HG03045 (cell line): ENCODE measurements at regions not wholly inside any gene's neighbourhood (a gene's known extent, or its start where the extent isn't known, plus 50 kb on each side); places are given as distances from the start of the nearest gene placed in this dataset.

Source experiments
- ATAC-seq: cut with Tn5 transposase; IDR thresholded peaks from one replicate; pipeline ENCODE4 v1.9.1; 2021; ENCODE audit warnings: mild to moderate bottlenecking, moderate library complexity; ENCODE audit not compliant: unreplicated experiment

- no peak for ATAC-seq
Observed at GRCh38 chr16:51556694-51557340, 405.7 kb upstream of the SALL1 start.

GRCh38 chr16:51553910-51554309, 402.8 kb upstream of the SALL1 start:
- ATAC-seq: no peak

GRCh38 chr16:51553314-51553713, 402.2 kb upstream of the SALL1 start:
- no peak for ATAC-seq

- no peak for ATAC-seq
Observed at GRCh38 chr16:51550800-51551347, 399.8 kb upstream of the SALL1 start.

- ATAC-seq: no peak
Observed at GRCh38 chr16:51549836-51550235, 398.8 kb upstream of the SALL1 start.

- ATAC-seq: no peak
Observed at GRCh38 chr16:51545951-51546350, 394.9 kb upstream of the SALL1 start.

GRCh38 chr16:51544851-51545467, 393.9 kb upstream of the SALL1 start:
- no peak for ATAC-seq

- no peak for ATAC-seq
Observed at GRCh38 chr16:51543971-51544370, 392.9 kb upstream of the SALL1 start.

GRCh38 chr16:51542981-51543815, 392.1 kb upstream of the SALL1 start:
- no peak for ATAC-seq

- no peak for ATAC-seq
Observed at GRCh38 chr16:51540259-51540658, 389.2 kb upstream of the SALL1 start.

GRCh38 chr16:51538707-51539498, 387.8 kb upstream of the SALL1 start:
- no peak for ATAC-seq

- ATAC-seq: no peak
Observed at GRCh38 chr16:51535591-51535990, 384.5 kb upstream of the SALL1 start.

GRCh38 chr16:51532551-51532950, 381.5 kb upstream of the SALL1 start:
- no peak for ATAC-seq

- no peak for ATAC-seq
Observed at GRCh38 chr16:51531271-51531670, 380.2 kb upstream of the SALL1 start.

- no peak for ATAC-seq
Observed at GRCh38 chr16:51527349-51527748, 376.3 kb upstream of the SALL1 start.

- ATAC-seq: no peak
Observed at GRCh38 chr16:51526621-51527020, 375.6 kb upstream of the SALL1 start.

- ATAC-seq: no peak
Observed at GRCh38 chr16:51524555-51525373, 373.7 kb upstream of the SALL1 start.

- ATAC-seq: no peak
Observed at GRCh38 chr16:51524070-51524469, 373.0 kb upstream of the SALL1 start.

GRCh38 chr16:51523400-51523799, 372.3 kb upstream of the SALL1 start:
- no peak for ATAC-seq

- no peak for ATAC-seq
Observed at GRCh38 chr16:51522902-51523301, 371.8 kb upstream of the SALL1 start.
